Activated B cell treated with CpG ODN at 0.5 μM for 24 hours (primary cell): ENCODE measurements at regions not wholly inside any gene's neighbourhood (a gene's known extent, or its start where the extent isn't known, plus 50 kb on each side); places are given as distances from the start of the nearest gene placed in this dataset.

Experiments used
- ATAC-seq: fragments of 200-7000 bp; cut with Tn5 transposase; one replicate; pipeline ENCODE4 v1.10.0; 2021; ENCODE audit warnings: low read depth, mild to moderate bottlenecking, moderate library complexity
- CTCF ChIA-PET: fragments of 350-600 bp; sonication (Branson Sonifier 250); formaldehyde crosslinking; loops from one replicate; lab custom pipeline; 2021; ENCODE audit warnings: antibody characterized with exemption; lab: Charles Lee
- POLR2A ChIA-PET: fragments of 350-600 bp; sonication (Branson Sonifier 250); formaldehyde crosslinking; loops from one replicate; lab custom pipeline; 2021; ENCODE audit warnings: antibody characterized with exemption; lab: Charles Lee
- DNase-seq: peaks from one replicate; pipeline ENCODE4 v3.0.0; 2022
- H3K27ac Mint-ChIP-seq: one replicate; pipeline ENCODE4 v1.8.0; 2020; ENCODE audit warnings: mixed read lengths
- H3K27me3 Mint-ChIP-seq: one replicate; pipeline ENCODE4 v1.8.0; 2021; ENCODE audit warnings: mixed read lengths
- H3K36me3 Mint-ChIP-seq: one replicate; pipeline ENCODE4 v1.8.0; 2021; ENCODE audit warnings: low read depth, mixed read lengths
- H3K4me1 Mint-ChIP-seq: one replicate; pipeline ENCODE4 v1.8.0; 2021; ENCODE audit warnings: mixed read lengths
- H3K4me3 Mint-ChIP-seq: one replicate; pipeline ENCODE4 v1.8.0; 2020; ENCODE audit warnings: mild to moderate bottlenecking, mixed read lengths
- H3K9me3 Mint-ChIP-seq: one replicate; pipeline ENCODE4 v1.8.0; 2020; ENCODE audit warnings: mixed read lengths
- CTCF ChIP-seq: fragments of 200-600 bp; IDR thresholded peaks from one replicate; pipeline ENCODE4 v1.8.0; 2022; ENCODE audit warnings: antibody characterized with exemption, mild to moderate bottlenecking
- intact Hi-C: fragments of 100-400 bp; cut with micrococcal nuclease; formaldehyde crosslinking; loops from one replicate; pipeline ENCODE4 v1.15.1; 2024

- ATAC-seq = no peak
- Mint-ChIP-seq H3K27me3 (no peaks in the 10 kb centered on the region), H3K9me3 (no peaks in the 10 kb centered on the region), H3K4me1 (no peaks in the 10 kb centered on the region), H3K36me3 (no peaks in the 10 kb centered on the region), H3K27ac (no peak overlapping the region), H3K4me3 (no peak overlapping the region)
- no peak for TF ChIP-seq CTCF
- intact Hi-C loops = no loop called here
- ChIA-PET CTCF (no interaction called here), POLR2A (no interaction called here)
- no peak for DNase-seq
Measured at GRCh38 chr5:63135291-63135690, 556.7 kb downstream of the LRRC70 start.

- H3K36me3 Mint-ChIP-seq = no peaks in the 10 kb centered on the region
- no peaks in the 10 kb centered on the region for H3K27me3 Mint-ChIP-seq
- intact Hi-C loops = no loop called here
- no peak for DNase-seq
- H3K27ac Mint-ChIP-seq = no peak overlapping the region
- no peaks in the 10 kb centered on the region for H3K9me3 Mint-ChIP-seq
- POLR2A ChIA-PET = no interaction called here
- CTCF ChIA-PET = no interaction called here
- H3K4me1 Mint-ChIP-seq = no peaks in the 10 kb centered on the region
- H3K4me3 Mint-ChIP-seq = no peak overlapping the region
- TF ChIP-seq CTCF = no peak
- ATAC-seq = no peak
Measured at GRCh38 chr5:63131626-63132285, 553.1 kb downstream of the LRRC70 start.

- Mint-ChIP-seq H3K4me3 (no peak overlapping the region), H3K9me3 (no peaks in the 10 kb centered on the region), H3K27ac (no peak overlapping the region), H3K4me1 (no peaks in the 10 kb centered on the region), H3K36me3 (no peaks in the 10 kb centered on the region), H3K27me3 (no peaks in the 10 kb centered on the region)
- DNase-seq (no peak), ATAC-seq (no peak)
- ChIA-PET POLR2A (no interaction called here), CTCF (no interaction called here)
- intact Hi-C loops = no loop called here
- no peak for TF ChIP-seq CTCF
Measured at GRCh38 chr5:63128761-63129160, 550.1 kb downstream of the LRRC70 start.

- no peak for DNase-seq
- ChIA-PET CTCF (no interaction called here), POLR2A (no interaction called here)
- H3K9me3 Mint-ChIP-seq = no peaks in the 10 kb centered on the region
- H3K36me3 Mint-ChIP-seq = no peaks in the 10 kb centered on the region
- intact Hi-C loops = no loop called here
- no peaks in the 10 kb centered on the region for H3K4me1 Mint-ChIP-seq
- no peaks in the 10 kb centered on the region for H3K27me3 Mint-ChIP-seq
- no peak overlapping the region for H3K27ac Mint-ChIP-seq
- no peak overlapping the region for H3K4me3 Mint-ChIP-seq
- TF ChIP-seq CTCF = no peak
- no peak for ATAC-seq
Measured at GRCh38 chr5:63128018-63128417, 549.4 kb downstream of the LRRC70 start.

- Mint-ChIP-seq H3K4me3 (no peak overlapping the region), H3K4me1 (no peaks in the 10 kb centered on the region), H3K36me3 (no peaks in the 10 kb centered on the region), H3K9me3 (no peaks in the 10 kb centered on the region), H3K27me3 (no peaks in the 10 kb centered on the region), H3K27ac (no peak overlapping the region)
- ChIA-PET POLR2A (no interaction called here), CTCF (no interaction called here)
- TF ChIP-seq CTCF = no peak
- DNase-seq (no peak), ATAC-seq (no peak)
- intact Hi-C loops = no loop called here
Measured at GRCh38 chr5:63127054-63127453, 548.4 kb downstream of the LRRC70 start.
